ENCODE measurements at regions not wholly inside any gene's neighbourhood (a gene's known extent, or its start where the extent isn't known, plus 50 kb on each side); places are given as distances from the start of the nearest gene placed in this dataset.
A peak's percentile ranks its signal among the peaks of the same experiment; 100 is the strongest.

DNA sequence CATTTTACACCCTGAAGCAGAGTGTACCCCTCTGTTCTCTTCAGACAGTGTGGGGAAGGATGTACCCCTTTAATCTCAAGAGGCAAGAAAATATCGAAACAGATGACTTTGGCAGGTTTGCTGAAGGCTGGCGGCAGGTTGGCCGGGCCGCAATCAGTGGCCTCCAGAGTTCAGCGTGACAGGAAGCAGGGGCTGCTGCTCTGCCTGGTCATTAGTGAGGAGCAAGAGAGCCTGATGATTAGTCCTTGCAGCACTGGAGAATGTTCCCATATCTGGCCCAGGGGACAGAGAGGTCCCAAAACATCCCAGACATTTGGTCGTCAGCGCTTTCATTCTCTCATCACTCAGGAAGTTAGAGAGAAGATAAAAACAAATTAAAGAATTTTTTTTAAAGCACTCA is 352.8 kb downstream of the SPRY1 start:
- CTCF ChIA-PET = interaction anchor here (0.9 kb wide), 1 partner anchor 42 kb away, joined by 3 read pairs; no protein-coding TSS in a partner anchor
- no peak for DNase-seq (ENCODE audit: extremely low spot score)
- TF ChIP-seq, protein P1, sequence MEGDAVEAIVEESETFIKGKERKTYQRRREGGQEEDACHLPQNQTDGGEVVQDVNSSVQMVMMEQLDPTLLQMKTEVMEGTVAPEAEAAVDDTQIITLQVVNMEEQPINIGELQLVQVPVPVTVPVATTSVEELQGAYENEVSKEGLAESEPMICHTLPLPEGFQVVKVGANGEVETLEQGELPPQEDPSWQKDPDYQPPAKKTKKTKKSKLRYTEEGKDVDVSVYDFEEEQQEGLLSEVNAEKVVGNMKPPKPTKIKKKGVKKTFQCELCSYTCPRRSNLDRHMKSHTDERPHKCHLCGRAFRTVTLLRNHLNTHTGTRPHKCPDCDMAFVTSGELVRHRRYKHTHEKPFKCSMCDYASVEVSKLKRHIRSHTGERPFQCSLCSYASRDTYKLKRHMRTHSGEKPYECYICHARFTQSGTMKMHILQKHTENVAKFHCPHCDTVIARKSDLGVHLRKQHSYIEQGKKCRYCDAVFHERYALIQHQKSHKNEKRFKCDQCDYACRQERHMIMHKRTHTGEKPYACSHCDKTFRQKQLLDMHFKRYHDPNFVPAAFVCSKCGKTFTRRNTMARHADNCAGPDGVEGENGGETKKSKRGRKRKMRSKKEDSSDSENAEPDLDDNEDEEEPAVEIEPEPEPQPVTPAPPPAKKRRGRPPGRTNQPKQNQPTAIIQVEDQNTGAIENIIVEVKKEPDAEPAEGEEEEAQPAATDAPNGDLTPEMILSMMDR (IDR thresholded peaks at IDR 0.05; ENCODE audit: control extremely low read depth, extremely low read depth, low read depth, missing control alignments) = no peak
- POLR2A ChIA-PET = no interaction called here

GRCh38 chr4:123750044-123750443 is 353.4 kb downstream of the SPRY1 start:
- CTCF ChIA-PET = interaction anchor here (2.5 kb wide), 1 partner anchor 23 kb away, joined by 15 read pairs; no protein-coding TSS in a partner anchor
- TF ChIP-seq, protein P1 (IDR thresholded peaks at IDR 0.05; ENCODE audit: control extremely low read depth, extremely low read depth, low read depth, missing control alignments) = no peak
- DNase-seq (ENCODE audit: extremely low spot score) = no peak
- POLR2A ChIA-PET = no interaction called here

DNA sequence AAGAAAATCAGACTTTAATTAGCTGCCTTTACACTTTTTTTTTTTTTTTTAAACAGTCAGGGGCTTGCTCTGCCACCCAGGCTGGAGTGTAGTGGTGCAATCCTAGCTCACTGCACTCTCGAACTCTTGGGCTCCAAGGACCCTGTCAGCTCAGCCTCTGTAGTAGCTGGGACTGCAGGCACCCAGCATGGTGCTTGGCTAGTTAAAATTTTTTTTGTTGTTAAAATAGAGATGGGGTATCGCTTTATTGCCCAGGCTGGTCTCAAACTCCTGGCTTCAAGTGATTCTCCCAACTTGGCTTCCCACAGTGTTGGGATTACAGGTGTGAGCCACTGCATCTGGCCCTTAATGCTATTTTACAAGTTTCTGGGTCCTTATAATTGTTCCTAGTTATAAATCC is 359.1 kb downstream of the SPRY1 start:
- CTCF ChIA-PET = interaction anchor here (1.3 to 2.2 kb wide), 2 partner anchors 17 to 20 kb away, joined by 4 to 9 read pairs; no protein-coding TSS in a partner anchor
- POLR2A ChIA-PET = no interaction called here
- TF ChIP-seq, protein P1 (IDR thresholded peaks at IDR 0.05; ENCODE audit: control extremely low read depth, extremely low read depth, low read depth, missing control alignments) = no peak
- no peak for DNase-seq (ENCODE audit: extremely low spot score)

- TF ChIP-seq, protein P1 (IDR thresholded peaks at IDR 0.05; ENCODE audit: control extremely low read depth, extremely low read depth, low read depth, missing control alignments) = no peak
- CTCF ChIA-PET = no interaction called here
- POLR2A ChIA-PET = no interaction called here
- no peak for DNase-seq (ENCODE audit: extremely low spot score)
Measured at GRCh38 chr4:123767806-123768205, 371.2 kb downstream of the SPRY1 start.

DNA sequence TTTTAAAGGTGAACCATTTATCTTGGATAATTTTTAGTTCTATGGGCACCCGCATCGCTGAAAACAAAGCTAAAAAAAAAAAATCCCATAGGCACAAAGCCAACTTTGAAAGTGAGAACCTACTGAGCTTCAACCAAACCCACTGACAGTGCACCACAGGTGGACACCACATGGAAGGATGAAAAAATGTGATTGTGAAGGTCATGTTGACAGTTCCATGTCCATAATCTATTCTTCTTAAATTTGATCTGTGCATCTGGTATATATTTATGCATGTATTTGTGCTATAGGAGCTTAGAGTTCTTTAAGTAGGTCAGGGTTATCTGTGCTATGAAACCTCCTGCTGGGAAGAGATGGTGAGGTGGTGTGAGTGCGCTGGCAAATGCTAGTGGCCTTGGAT is 374.3 kb downstream of the SPRY1 start:
- CTCF ChIA-PET = interaction anchor here (1.3 to 1.4 kb wide), 2 partner anchors 18 to 552 kb away, joined by 4 to 5 read pairs; no protein-coding TSS in a partner anchor
- POLR2A ChIA-PET = no interaction called here
- TF ChIP-seq, protein P1 (IDR thresholded peaks at IDR 0.05; ENCODE audit: control extremely low read depth, extremely low read depth, low read depth, missing control alignments) = no peak

DNA sequence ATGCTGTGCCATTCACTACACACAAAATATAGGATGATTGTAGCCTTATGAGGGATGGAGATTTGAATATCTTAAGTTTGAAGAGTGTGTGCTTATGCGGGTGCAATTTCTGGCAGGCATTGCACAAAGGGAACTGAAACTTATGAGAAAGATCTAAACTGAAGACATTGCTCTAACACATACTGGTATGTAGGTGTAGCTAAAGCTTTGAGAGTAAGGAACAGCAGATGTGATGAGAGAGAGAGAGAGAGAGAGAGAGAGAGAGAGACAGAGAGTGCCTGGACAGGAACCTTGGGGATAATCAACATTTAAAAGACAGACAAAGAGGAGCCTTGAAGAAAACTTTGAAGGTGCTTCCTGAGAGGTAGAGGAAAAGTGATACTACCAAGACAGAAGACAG is 379.7 kb downstream of the SPRY1 start:
- DNase-seq (ENCODE audit: extremely low spot score) = peak; percentile 29
- ChIA-PET CTCF (interaction anchor here (1.0 to 1.9 kb wide), 4 partner anchors 336 to 1508 kb away, joined by 3 to 6 read pairs (median 3); no protein-coding TSS in a partner anchor), POLR2A (no interaction called here)
- TF ChIP-seq, protein P1 (IDR thresholded peaks at IDR 0.05; ENCODE audit: control extremely low read depth, extremely low read depth, low read depth, missing control alignments) = no peak

More for the DNA sequence above, 374.3 kb downstream of the SPRY1 start:
- no peak for DNase-seq (ENCODE audit: extremely low spot score)
